NT2/D1 (cell line): ENCODE measurements at regions not wholly inside any gene's neighbourhood (a gene's known extent, or its start where the extent isn't known, plus 50 kb on each side); places are given as distances from the start of the nearest gene placed in this dataset.

ENCODE experiments used
- DNase-seq: peaks from one replicate; pipeline ENCODE4 v3.0.0-alpha.2; 2011; ENCODE audit warnings: low read depth, low spot score
- H3K27me3 ChIP-seq: 2 replicates; pipeline ENCODE4 v1.6.0; 2011; ENCODE audit warnings: mild to moderate bottlenecking; ENCODE audit not compliant: insufficient read length, insufficient read depth
- H3K36me3 ChIP-seq: 2 replicates; pipeline ENCODE4 v1.6.1; 2011; ENCODE audit warnings: mild to moderate bottlenecking, low read length, mixed read lengths; ENCODE audit not compliant: insufficient read depth, insufficient read length
- H3K4me1 ChIP-seq: 2 replicates; pipeline ENCODE4 v1.5.1; 2011; ENCODE audit not compliant: insufficient read depth, insufficient read length
- H3K4me3 ChIP-seq: 2 replicates; pipeline ENCODE4 v1.5.1; 2011; ENCODE audit warnings: low read depth; ENCODE audit not compliant: insufficient read length
- H3K9ac ChIP-seq: 2 replicates; pipeline ENCODE4 v1.6.0; 2011; ENCODE audit warnings: low read depth; ENCODE audit not compliant: insufficient read length
- H3K9me3 ChIP-seq: 2 replicates; pipeline ENCODE4 v1.5.1; 2011; ENCODE audit warnings: mild to moderate bottlenecking, low read length; ENCODE audit not compliant: insufficient read depth
- SUZ12 ChIP-seq: IDR thresholded peaks from 2 replicates; pipeline ENCODE4 v1.6.1; 2011; ENCODE audit not compliant: insufficient read length, insufficient read depth; ENCODE audit errors: extremely low read depth
- YY1 ChIP-seq: IDR thresholded peaks from 2 replicates; pipeline ENCODE4 v1.6.1; 2011; ENCODE audit not compliant: insufficient read length, insufficient read depth
- ZNF274 ChIP-seq: IDR thresholded peaks from 2 replicates; pipeline ENCODE4 v1.6.1; 2011; ENCODE audit warnings: mild to moderate bottlenecking, low read depth, low read length

GRCh38 chrX:131831185-131831520, 191.9 kb upstream of the STK26 start:
- Histone ChIP-seq H3K4me3 (peak overlapping the region; percentile 29), H3K4me1 (no peaks in the 10 kb centered on the region), H3K9me3 (no peaks in the 10 kb centered on the region), H3K9ac (peak overlapping the region; percentile 63), H3K27me3 (no peaks in the 10 kb centered on the region), H3K36me3 (peaks cover 16% of the 10 kb centered on the region)
- TF ChIP-seq YY1 (no peak), SUZ12 (no peak), ZNF274 (no peak)
- DNase-seq = no peak

- H3K4me3 ChIP-seq = no peak overlapping the region
- no peak for DNase-seq
- TF ChIP-seq ZNF274 (no peak), SUZ12 (no peak), YY1 (no peak)
- H3K4me1 ChIP-seq = no peaks in the 10 kb centered on the region
- no peaks in the 10 kb centered on the region for H3K36me3 ChIP-seq
- H3K9me3 ChIP-seq = no peaks in the 10 kb centered on the region
- H3K9ac ChIP-seq = no peak overlapping the region
- no peaks in the 10 kb centered on the region for H3K27me3 ChIP-seq
These were observed 186.9 kb upstream of the STK26 start for GRCh38 chrX:131836161-131836560.

- Histone ChIP-seq H3K9ac (no peak overlapping the region), H3K4me1 (no peaks in the 10 kb centered on the region), H3K9me3 (no peaks in the 10 kb centered on the region), H3K36me3 (no peaks in the 10 kb centered on the region), H3K4me3 (no peak overlapping the region), H3K27me3 (no peaks in the 10 kb centered on the region)
- TF ChIP-seq SUZ12 = no peak
- TF ChIP-seq ZNF274 = no peak
- no peak for TF ChIP-seq YY1
- DNase-seq = no peak
These were observed 185.8 kb upstream of the STK26 start for GRCh38 chrX:131837325-131837724.

- no peak for DNase-seq
- no peak overlapping the region for H3K9ac ChIP-seq
- H3K36me3 ChIP-seq = no peaks in the 10 kb centered on the region
- no peaks in the 10 kb centered on the region for H3K27me3 ChIP-seq
- no peaks in the 10 kb centered on the region for H3K9me3 ChIP-seq
- TF ChIP-seq ZNF274 (no peak), SUZ12 (no peak), YY1 (no peak)
- H3K4me1 ChIP-seq = no peaks in the 10 kb centered on the region
- H3K4me3 ChIP-seq = no peak overlapping the region
These were observed 182.2 kb upstream of the STK26 start for GRCh38 chrX:131840799-131841495.

- no peak for TF ChIP-seq SUZ12
- TF ChIP-seq YY1 = no peak
- TF ChIP-seq ZNF274 = no peak
- H3K9me3 ChIP-seq = no peaks in the 10 kb centered on the region
- no peak overlapping the region for H3K9ac ChIP-seq
- H3K36me3 ChIP-seq = no peaks in the 10 kb centered on the region
- H3K4me1 ChIP-seq = no peaks in the 10 kb centered on the region
- DNase-seq = peak; percentile 27
- H3K27me3 ChIP-seq = no peaks in the 10 kb centered on the region
- no peak overlapping the region for H3K4me3 ChIP-seq
These were observed 181.3 kb upstream of the STK26 start for GRCh38 chrX:131841496-131842437.

GRCh38 chrX:131843987-131844386, 179.1 kb upstream of the STK26 start:
- no peaks in the 10 kb centered on the region for H3K4me1 ChIP-seq
- no peak for DNase-seq
- H3K27me3 ChIP-seq = no peaks in the 10 kb centered on the region
- H3K9me3 ChIP-seq = no peaks in the 10 kb centered on the region
- H3K9ac ChIP-seq = no peak overlapping the region
- TF ChIP-seq SUZ12 (no peak), ZNF274 (no peak), YY1 (no peak)
- no peaks in the 10 kb centered on the region for H3K36me3 ChIP-seq
- H3K4me3 ChIP-seq = no peak overlapping the region

- no peaks in the 10 kb centered on the region for H3K27me3 ChIP-seq
- no peaks in the 10 kb centered on the region for H3K4me1 ChIP-seq
- no peaks in the 10 kb centered on the region for H3K9me3 ChIP-seq
- no peak for TF ChIP-seq SUZ12
- TF ChIP-seq ZNF274 = no peak
- TF ChIP-seq YY1 = no peak
- no peak for DNase-seq
- no peaks in the 10 kb centered on the region for H3K36me3 ChIP-seq
- no peak overlapping the region for H3K4me3 ChIP-seq
- no peak overlapping the region for H3K9ac ChIP-seq
These were observed 177.9 kb upstream of the STK26 start for GRCh38 chrX:131845201-131845600.
